GM06990 (cell line): ENCODE measurements at regions not wholly inside any gene's neighbourhood (a gene's known extent, or its start where the extent isn't known, plus 50 kb on each side); places are given as distances from the start of the nearest gene placed in this dataset.

ENCODE experiments used
- DNase-seq: peaks from one replicate; pipeline ENCODE4 v3.0.0-alpha.2; 2011; ENCODE audit not compliant: insufficient read length; ENCODE audit errors: extremely low read depth
- H3K27me3 ChIP-seq: replicated peaks from 2 replicates; pipeline ENCODE4 v1.6.0; 2011; ENCODE audit warnings: low read length; ENCODE audit not compliant: control insufficient read depth, insufficient read depth
- H3K36me3 ChIP-seq: 2 replicates; pipeline ENCODE4 v1.5.1; 2011; ENCODE audit warnings: low read length; ENCODE audit not compliant: control insufficient read depth, insufficient read depth
- H3K4me3 ChIP-seq: replicated peaks from 2 replicates; pipeline ENCODE4 v1.5.1; 2011; ENCODE audit warnings: low read depth, mild to moderate bottlenecking, control low read depth, low read length
- CTCF ChIP-seq: IDR thresholded peaks from 2 replicates; pipeline ENCODE4 v1.5.1; 2011; ENCODE audit warnings: low read length, control low read depth, mild to moderate bottlenecking, inconsistent platforms; ENCODE audit not compliant: insufficient read depth, poor library complexity, severe bottlenecking

- no peak for TF ChIP-seq CTCF
- H3K27me3 ChIP-seq: no peaks in the 10 kb centered on the region; the same call in none of the 2 replicates
- no peak for DNase-seq
- H3K4me3 ChIP-seq: no peak overlapping the region
- no peaks in the 10 kb centered on the region for H3K36me3 ChIP-seq
These were observed 240.4 kb downstream of the SYK start for GRCh38 chr9:91042024-91042423.

DNA sequence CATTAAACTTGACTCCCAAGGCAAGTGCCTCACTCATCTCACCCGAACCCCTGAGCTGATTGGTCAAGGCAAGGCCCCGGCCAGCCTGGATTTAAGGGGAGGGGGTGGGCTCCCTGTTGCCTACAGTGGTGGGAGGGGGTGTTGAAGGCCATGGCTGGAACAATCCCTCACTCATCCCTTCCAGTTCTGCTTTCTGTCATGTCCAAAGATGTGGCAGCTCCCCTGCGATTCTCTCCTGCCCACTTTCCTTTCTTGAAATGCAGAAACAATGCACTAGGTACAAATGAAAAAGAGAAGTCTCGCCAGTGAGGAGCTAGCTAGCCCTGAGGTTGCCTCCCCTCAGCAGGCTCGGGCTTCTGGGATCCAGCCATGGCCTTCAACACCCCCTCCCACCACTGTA, 240.9 kb downstream of the SYK start:
- no peak for DNase-seq

GRCh38 chr9:91043056-91043810, 241.6 kb downstream of the SYK start:
- Histone ChIP-seq H3K4me3 (no peak overlapping the region), H3K36me3 (no peaks in the 10 kb centered on the region), H3K27me3 (no peaks in the 10 kb centered on the region; the same call in none of the 2 replicates)
- TF ChIP-seq CTCF: no peak
- no peak for DNase-seq

More for the DNA sequence above, 240.9 kb downstream of the SYK start:
- H3K4me3 ChIP-seq: no peak overlapping the region
- no peak for TF ChIP-seq CTCF
- no peaks in the 10 kb centered on the region for H3K36me3 ChIP-seq
- no peaks in the 10 kb centered on the region; the same call in none of the 2 replicates for H3K27me3 ChIP-seq

- H3K4me3 ChIP-seq: no peak overlapping the region
- H3K36me3 ChIP-seq: no peaks in the 10 kb centered on the region
- no peak for DNase-seq
- H3K27me3 ChIP-seq: no peaks in the 10 kb centered on the region; the same call in none of the 2 replicates
- TF ChIP-seq CTCF: no peak
These were observed 242.2 kb downstream of the SYK start for GRCh38 chr9:91043811-91044175.

GRCh38 chr9:91044354-91044753, 242.7 kb downstream of the SYK start:
- no peak overlapping the region for H3K4me3 ChIP-seq
- H3K27me3 ChIP-seq: no peaks in the 10 kb centered on the region; the same call in none of the 2 replicates
- no peak for TF ChIP-seq CTCF

More at GRCh38 chr9:91044354-91044753, 242.7 kb downstream of the SYK start:
- DNase-seq: no peak
- H3K36me3 ChIP-seq: no peaks in the 10 kb centered on the region
